ENCODE measurements at regions not wholly inside any gene's neighbourhood (a gene's known extent, or its start where the extent isn't known, plus 50 kb on each side); places are given as distances from the start of the nearest gene placed in this dataset.

DNA sequence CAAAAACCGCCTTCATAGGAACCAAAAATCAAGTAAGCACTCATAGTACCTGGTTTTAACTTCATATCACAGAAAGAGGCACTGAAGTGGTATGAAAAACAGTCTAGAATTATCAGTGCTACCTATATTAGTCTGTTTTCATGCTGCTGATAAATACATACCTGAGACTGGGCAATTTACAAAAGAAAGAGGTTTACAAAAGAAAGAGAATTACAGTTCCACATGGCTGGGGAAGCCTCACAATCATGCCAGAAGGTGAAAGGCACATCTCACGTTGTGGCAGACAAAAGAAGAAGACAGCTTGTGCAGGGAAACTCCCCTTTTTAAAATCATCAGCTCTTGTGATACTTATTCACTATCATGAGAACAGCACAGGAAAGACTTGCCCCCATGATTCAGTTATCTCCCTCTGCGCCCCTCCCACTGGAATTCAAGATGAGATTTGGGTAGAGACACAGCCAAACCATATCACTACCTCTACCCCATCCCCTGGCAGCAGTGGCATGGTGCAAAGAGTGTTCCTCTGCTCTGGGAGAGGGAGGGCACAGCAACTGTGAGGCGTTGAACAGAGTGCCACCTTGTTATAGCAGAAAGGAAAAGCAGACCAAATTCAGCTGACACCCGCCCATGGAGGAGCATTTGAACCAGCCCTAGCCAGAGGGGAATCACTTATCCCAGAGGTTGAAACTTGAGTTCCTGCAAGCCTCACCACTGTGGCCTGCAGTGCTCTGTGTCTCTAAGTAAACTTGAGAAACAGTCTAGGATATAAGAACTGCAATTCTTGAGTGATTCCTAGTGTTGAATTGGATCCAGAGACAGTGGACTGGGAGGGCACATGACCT is 61.9 kb upstream of the PTPRZ1 start:
- H3K36me3 ChIP-seq (replicated peaks; ENCODE audit: control insufficient read depth, insufficient read depth, low read length) = no peaks in the 10 kb centered on the region
- no peak overlapping the region for H3K4me3 ChIP-seq (ENCODE audit: insufficient read depth, low read depth, low read length)
- no peak for DNase-seq

DNA sequence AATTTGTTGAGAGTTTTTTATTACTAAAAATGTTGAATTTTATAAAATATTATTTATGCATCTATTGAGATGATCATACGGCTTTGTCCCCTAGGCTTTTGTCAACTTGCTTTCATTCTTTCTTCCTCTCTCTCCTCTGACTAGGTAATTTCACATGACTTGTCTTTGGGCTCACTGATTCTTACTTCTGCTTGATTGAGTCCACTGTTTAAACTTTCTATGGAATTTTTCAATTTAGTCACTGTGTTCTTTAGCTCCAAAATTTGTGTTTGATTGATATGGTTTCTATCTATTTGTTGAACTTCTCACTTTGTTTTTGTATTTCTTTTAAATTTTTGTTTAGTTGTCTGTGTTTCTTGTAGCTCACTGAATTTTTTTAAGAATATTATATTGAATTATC is 65.9 kb upstream of the PTPRZ1 start:
- Histone ChIP-seq H3K36me3 (replicated peaks; ENCODE audit: control insufficient read depth, insufficient read depth, low read length) (no peaks in the 10 kb centered on the region), H3K4me3 (ENCODE audit: insufficient read depth, low read depth, low read length) (no peak overlapping the region), H3K27me3 (ENCODE audit: control insufficient read depth, insufficient read depth, low read length) (no peaks in the 10 kb centered on the region)
- DNase-seq = no peak

More for the DNA sequence above, 61.9 kb upstream of the PTPRZ1 start:
- H3K27me3 ChIP-seq (ENCODE audit: control insufficient read depth, insufficient read depth, low read length) = no peaks in the 10 kb centered on the region

DNA sequence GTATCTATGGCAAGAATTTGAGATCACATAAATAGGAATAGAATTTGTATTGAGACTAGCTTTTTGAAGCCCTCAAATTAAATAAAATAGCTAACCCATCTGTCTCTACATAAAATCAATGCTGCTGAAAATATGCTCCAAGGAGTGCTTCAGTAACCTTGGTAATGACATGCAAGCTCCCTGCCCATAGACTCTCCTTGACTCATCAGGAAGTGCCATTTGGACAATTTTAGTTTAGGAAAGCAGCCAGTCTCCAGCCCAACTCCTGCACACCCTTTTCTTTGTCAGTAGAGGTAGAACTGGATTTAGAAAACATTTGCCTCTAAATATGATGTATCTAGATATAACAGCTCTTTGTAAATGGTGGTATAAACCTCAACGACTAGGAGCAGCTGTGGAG is 69.9 kb upstream of the PTPRZ1 start:
- no peak overlapping the region for H3K4me3 ChIP-seq (ENCODE audit: insufficient read depth, low read depth, low read length)
- no peaks in the 10 kb centered on the region for H3K27me3 ChIP-seq (ENCODE audit: control insufficient read depth, insufficient read depth, low read length)
- no peaks in the 10 kb centered on the region for H3K36me3 ChIP-seq (replicated peaks; ENCODE audit: control insufficient read depth, insufficient read depth, low read length)
- no peak for DNase-seq

DNA sequence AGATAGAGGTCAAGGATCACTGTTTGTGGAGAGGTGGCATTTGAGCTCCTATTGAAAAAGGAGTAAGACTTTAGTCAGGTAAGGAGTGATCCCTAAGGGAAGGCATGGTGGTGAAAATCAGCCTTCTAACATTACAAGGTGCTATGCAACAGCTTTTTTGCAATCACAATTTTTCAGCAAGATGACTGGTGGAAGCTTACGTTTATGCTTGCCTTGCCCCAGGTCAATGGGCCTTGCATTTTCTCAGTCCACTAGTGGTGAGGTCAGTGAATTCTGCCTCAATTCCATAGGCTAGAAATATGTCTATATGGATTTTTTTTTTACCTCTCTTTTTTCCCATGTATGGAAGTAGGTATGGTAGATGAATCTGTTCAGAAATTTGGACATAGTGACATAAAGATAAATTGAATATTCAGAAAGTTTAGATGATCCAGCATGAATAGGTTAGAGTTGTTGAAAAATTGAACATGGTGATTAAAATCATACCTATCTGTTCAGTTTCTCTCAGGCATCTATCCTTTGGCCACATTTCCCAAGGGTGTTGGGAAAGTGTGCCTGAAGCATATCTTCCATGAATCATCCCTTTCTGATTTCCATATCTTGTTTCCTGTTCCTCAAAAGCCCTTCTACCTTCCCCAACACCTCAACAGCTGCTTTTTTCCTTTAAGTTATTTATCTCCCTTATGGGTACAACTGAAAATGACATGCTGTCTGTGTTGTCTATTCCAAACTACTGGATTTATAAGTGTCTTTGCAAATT is 71.9 kb upstream of the PTPRZ1 start:
- H3K36me3 ChIP-seq (replicated peaks; ENCODE audit: control insufficient read depth, insufficient read depth, low read length) = no peaks in the 10 kb centered on the region
- no peaks in the 10 kb centered on the region for H3K27me3 ChIP-seq (ENCODE audit: control insufficient read depth, insufficient read depth, low read length)

DNA sequence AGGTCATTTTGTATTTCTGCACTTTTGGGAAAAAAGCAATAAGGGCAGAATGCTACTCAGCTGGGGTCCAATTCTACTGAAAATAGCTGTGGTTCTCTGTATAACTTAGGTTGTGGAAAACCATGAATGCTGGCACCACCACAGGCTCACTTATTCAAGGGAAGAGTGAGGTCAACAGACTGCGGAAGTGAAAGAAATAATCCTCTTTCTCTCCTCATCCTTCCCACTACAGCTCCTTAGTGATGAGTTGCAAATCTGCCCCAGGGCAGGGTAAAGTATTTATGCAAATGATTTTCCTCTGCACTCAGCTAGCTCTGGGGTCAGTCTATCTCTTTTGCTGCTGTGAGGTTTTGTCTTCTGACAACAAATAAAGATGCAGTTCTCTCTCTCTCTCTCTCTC is 74.1 kb upstream of the PTPRZ1 start:
- peak; percentile 21 for DNase-seq
- H3K4me3 ChIP-seq (ENCODE audit: insufficient read depth, low read depth, low read length) = no peak overlapping the region
- H3K27me3 ChIP-seq (ENCODE audit: control insufficient read depth, insufficient read depth, low read length) = no peaks in the 10 kb centered on the region
- H3K36me3 ChIP-seq (replicated peaks; ENCODE audit: control insufficient read depth, insufficient read depth, low read length) = no peaks in the 10 kb centered on the region

More for the DNA sequence above, 71.9 kb upstream of the PTPRZ1 start:
- no peak overlapping the region for H3K4me3 ChIP-seq (ENCODE audit: insufficient read depth, low read depth, low read length)
- no peak for DNase-seq

DNA sequence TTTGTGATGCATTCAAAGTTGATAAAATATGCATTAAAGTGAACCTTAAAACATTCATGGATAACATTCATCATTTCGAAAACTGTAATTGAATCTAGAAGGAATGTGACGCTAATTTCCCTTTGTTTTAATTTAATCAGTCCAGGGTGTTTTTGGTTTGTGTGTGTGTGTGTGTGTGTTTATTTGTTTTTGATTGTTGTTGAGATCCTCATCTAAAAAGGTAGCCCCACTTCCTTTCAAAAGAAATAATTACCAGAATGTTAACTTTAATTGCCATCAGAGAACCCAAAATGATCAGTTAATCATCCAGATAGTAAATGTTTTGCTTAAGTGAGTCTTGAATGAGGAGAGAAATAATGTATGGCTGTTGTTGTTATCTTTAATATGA is 74.5 kb upstream of the PTPRZ1 start:
- DNase-seq = no peak
- Histone ChIP-seq H3K36me3 (replicated peaks; ENCODE audit: control insufficient read depth, insufficient read depth, low read length) (no peaks in the 10 kb centered on the region), H3K4me3 (ENCODE audit: insufficient read depth, low read depth, low read length) (no peak overlapping the region), H3K27me3 (ENCODE audit: control insufficient read depth, insufficient read depth, low read length) (no peaks in the 10 kb centered on the region)

DNA sequence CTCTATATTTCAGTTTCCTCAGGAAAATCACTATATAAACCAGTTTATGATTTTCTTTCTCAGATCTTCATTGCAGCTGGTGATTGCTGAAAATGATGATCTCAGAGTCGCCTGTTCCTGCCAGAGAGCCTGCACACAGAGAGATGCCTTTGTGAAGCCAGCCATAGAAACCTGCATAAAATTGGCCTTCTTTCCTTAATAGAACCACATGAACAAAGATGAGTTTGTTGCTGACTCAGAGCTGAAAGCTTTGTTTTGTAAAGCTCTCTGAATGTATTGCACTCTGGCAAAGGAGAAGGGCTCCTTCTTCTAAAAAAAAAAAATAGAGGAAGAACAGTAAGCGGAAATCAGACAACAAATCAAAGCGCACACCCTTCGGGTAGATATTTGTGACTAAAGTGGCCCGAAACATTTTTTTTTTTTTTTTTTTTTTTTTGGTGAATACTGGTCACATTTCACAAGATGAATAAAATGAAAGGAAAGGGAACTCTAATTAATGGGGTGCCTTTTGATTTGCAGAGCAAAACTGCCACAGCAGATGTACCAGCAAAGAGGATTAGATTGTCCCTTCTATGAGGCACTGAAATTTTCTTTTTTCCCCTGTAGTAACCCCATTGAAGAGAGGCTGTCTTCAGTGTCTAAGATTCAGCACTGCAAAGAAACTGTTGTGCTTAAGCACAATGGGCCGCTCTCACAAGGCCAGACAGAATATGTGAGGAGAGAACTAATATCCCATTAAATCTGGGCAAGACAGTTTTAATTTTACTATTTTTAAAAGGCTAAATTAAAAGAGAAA is 75.1 kb upstream of the PTPRZ1 start:
- Histone ChIP-seq H3K4me3 (ENCODE audit: insufficient read depth, low read depth, low read length) (no peak overlapping the region), H3K36me3 (replicated peaks; ENCODE audit: control insufficient read depth, insufficient read depth, low read length) (no peaks in the 10 kb centered on the region), H3K27me3 (ENCODE audit: control insufficient read depth, insufficient read depth, low read length) (no peaks in the 10 kb centered on the region)
- peak; percentile 3 for DNase-seq

DNA sequence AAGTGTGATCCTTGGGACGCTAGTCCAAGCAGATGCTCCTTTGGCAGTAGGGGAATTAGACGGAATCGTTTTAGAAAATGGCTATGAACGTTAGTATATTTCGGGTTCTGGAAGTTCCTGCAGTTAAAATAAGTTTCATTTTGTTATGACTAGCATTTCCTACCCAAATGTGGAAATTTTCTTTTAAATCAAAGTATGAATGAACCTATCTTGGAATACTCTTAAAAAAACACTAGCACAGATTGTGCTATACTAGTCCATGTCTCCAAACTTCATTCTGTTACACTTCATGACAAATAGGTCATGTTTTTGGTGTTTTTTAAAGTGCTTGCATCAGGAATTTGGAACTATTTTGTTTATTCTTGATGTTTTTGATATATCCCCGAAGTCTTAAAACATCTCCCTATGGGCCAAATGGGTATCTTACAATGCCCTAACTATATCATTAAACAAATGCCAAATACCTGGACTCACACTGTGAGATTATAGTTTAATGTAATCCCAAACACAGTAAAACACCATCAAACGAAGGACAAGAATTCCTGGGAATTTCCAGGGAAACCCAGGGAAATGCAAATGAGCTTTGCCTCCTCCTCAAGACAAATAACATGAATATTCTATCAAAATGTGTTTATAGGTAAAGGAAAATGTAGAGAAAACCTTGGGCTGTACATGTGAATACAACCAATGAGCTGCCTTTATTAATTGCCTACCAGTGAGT is 75.9 kb upstream of the PTPRZ1 start:
- H3K27me3 ChIP-seq (ENCODE audit: control insufficient read depth, insufficient read depth, low read length) = no peaks in the 10 kb centered on the region
- H3K4me3 ChIP-seq (ENCODE audit: insufficient read depth, low read depth, low read length) = no peak overlapping the region
- H3K36me3 ChIP-seq (replicated peaks; ENCODE audit: control insufficient read depth, insufficient read depth, low read length) = no peaks in the 10 kb centered on the region
- DNase-seq = peak; percentile 4

DNA sequence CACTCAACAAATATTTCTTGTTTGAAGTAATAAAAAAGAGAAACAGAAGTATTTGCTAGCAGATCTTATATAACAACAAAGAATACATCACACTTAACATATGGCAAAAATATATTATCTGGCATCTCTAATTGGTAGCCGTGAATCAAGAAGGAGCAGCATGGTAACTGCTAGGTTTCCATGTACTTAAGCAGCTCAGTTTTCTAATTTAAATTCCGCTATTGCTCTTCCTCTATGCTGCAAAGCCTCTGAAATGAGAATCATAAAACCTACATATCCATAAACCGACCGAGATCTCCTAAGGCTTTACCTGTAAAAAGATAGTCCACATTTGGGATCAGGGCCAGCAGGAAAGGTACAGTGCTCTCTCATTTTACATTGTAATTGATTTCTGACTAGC is 76.6 kb upstream of the PTPRZ1 start:
- no peak overlapping the region for H3K4me3 ChIP-seq (ENCODE audit: insufficient read depth, low read depth, low read length)
- H3K36me3 ChIP-seq (replicated peaks; ENCODE audit: control insufficient read depth, insufficient read depth, low read length) = no peaks in the 10 kb centered on the region
- DNase-seq = no peak

DNA sequence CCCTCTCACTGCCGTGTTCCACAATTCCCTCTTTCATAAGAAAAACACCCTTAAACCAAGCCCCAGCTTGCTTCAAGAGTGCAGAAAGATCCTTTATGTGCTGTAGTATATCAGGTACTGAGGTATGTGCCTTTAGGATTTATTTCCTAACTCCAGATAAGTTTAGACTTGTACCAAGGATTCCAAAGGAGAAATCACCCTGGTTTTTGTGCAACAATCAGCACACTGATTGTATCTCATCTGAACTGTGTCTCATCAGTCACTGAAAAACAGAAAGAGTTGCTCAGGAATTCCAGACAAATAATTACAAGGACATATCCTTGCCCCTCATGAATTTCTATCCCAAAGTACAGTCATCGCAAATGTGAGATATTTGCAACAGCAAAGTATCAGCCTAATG is 77.2 kb upstream of the PTPRZ1 start:
- no peaks in the 10 kb centered on the region for H3K27me3 ChIP-seq (ENCODE audit: control insufficient read depth, insufficient read depth, low read length)
- DNase-seq = no peak
- H3K4me3 ChIP-seq (ENCODE audit: insufficient read depth, low read depth, low read length) = no peak overlapping the region
- H3K36me3 ChIP-seq (replicated peaks; ENCODE audit: control insufficient read depth, insufficient read depth, low read length) = no peaks in the 10 kb centered on the region

More for the DNA sequence above, 76.6 kb upstream of the PTPRZ1 start:
- H3K27me3 ChIP-seq (ENCODE audit: control insufficient read depth, insufficient read depth, low read length) = no peaks in the 10 kb centered on the region

DNA sequence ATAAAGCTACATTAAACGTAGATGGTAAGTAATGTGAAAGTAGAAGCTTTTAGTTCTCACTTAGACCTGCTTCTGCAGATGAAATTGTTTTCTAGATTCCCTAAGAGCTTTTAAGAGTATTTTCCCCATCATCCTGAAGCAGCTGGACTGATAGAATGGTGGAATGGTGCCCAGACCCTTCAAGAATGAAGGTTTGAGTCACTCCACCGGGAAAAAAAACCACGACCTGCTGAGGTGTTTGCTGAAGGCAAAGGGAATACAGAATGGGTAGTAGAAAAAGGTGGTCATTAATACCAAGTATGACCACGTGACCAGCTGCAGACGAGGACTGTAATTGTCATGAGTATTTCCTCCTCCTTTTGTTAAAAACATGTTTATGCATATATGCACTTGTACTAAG is 79.2 kb upstream of the PTPRZ1 start:
- no peaks in the 10 kb centered on the region for H3K36me3 ChIP-seq (replicated peaks; ENCODE audit: control insufficient read depth, insufficient read depth, low read length)
- no peak overlapping the region for H3K4me3 ChIP-seq (ENCODE audit: insufficient read depth, low read depth, low read length)
- no peaks in the 10 kb centered on the region for H3K27me3 ChIP-seq (ENCODE audit: control insufficient read depth, insufficient read depth, low read length)
- DNase-seq = no peak

DNA sequence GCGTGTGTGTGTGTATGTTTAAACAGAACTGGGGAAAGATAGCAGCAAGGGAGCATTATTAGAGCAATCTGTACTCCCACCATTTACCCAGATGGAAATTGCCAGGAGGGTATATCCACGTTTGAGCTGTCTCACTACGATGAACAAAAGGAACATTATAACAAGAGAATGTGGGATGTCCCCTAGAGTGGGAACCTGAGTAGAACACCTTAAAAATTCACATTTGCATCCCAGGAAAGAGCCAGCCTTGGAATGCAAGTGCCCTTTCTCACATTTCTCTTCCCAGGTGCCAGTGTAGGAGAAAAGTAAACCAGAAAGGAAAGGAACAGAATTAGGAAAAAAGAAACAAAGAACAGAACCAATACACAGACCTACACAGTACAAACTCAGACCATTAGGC is 95.3 kb upstream of the PTPRZ1 start:
- Histone ChIP-seq H3K27me3 (ENCODE audit: control insufficient read depth, insufficient read depth, low read length) (no peaks in the 10 kb centered on the region), H3K36me3 (replicated peaks; ENCODE audit: control insufficient read depth, insufficient read depth, low read length) (no peaks in the 10 kb centered on the region), H3K4me3 (ENCODE audit: insufficient read depth, low read depth, low read length) (no peak overlapping the region)
- DNase-seq = no peak

DNA sequence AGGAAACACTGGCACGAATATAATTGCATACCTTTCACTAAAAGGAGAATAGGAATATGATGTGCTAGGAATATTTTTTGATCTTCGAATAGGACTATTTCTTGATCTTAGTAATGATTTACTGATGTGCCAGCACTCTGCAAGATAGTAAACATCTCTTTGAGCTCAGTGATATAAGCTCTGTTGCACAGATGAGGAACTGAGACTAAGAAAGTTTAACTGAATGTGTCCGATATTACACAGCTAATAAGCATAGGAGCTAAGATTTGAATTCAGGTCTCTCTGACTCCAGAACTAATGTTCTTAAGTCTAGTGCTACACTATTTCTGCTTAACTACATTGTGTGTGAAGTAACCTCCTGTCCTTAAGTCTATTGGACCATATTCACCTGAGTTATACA is 98.4 kb upstream of the PTPRZ1 start:
- H3K36me3 ChIP-seq (replicated peaks; ENCODE audit: control insufficient read depth, insufficient read depth, low read length) = no peaks in the 10 kb centered on the region
- H3K4me3 ChIP-seq (ENCODE audit: insufficient read depth, low read depth, low read length) = no peak overlapping the region
- no peaks in the 10 kb centered on the region for H3K27me3 ChIP-seq (ENCODE audit: control insufficient read depth, insufficient read depth, low read length)
- no peak for DNase-seq

DNA sequence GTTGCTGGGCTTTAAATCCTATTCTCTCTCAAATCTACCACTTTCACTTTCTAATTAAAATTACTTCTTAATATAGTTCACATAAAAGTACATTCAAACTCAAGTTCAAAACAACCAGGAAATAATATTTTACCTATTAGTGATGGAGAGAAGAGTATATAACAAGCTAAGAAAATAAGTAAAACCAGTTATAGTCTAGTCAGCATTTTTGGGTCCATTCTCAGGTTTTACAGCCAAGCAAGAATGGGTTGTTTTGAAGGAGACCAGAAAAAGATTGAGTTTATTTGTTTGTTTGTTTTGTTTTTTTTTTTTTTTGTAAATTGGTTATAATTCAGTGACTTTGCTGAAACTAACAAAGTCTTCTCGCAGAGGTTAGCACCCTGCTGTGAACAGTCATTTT is 106.3 kb upstream of the PTPRZ1 start:
- no peaks in the 10 kb centered on the region for H3K36me3 ChIP-seq (replicated peaks; ENCODE audit: control insufficient read depth, insufficient read depth, low read length)
- no peak for DNase-seq
- no peak overlapping the region for H3K4me3 ChIP-seq (ENCODE audit: insufficient read depth, low read depth, low read length)
- H3K27me3 ChIP-seq (ENCODE audit: control insufficient read depth, insufficient read depth, low read length) = no peaks in the 10 kb centered on the region

Measured in H7 (cell line).